Astrocyte of the hippocampus (primary cell): ENCODE measurements at regions not wholly inside any gene's neighbourhood (a gene's known extent, or its start where the extent isn't known, plus 50 kb on each side); places are given as distances from the start of the nearest gene placed in this dataset.

ENCODE experiments used
- DNase-seq: peaks from one replicate; pipeline ENCODE4 v3.0.0; 2011; ENCODE audit warnings: low read depth, low spot score

GRCh38 chr1:113259988-113260387 lies 130.3 kb upstream of the MAGI3 start:
- DNase-seq: no peak

GRCh38 chr1:113265196-113265595 lies 125.1 kb upstream of the MAGI3 start:
- no peak for DNase-seq

- no peak for DNase-seq
Measured at GRCh38 chr1:113266788-113267187, 123.5 kb upstream of the MAGI3 start.

DNA sequence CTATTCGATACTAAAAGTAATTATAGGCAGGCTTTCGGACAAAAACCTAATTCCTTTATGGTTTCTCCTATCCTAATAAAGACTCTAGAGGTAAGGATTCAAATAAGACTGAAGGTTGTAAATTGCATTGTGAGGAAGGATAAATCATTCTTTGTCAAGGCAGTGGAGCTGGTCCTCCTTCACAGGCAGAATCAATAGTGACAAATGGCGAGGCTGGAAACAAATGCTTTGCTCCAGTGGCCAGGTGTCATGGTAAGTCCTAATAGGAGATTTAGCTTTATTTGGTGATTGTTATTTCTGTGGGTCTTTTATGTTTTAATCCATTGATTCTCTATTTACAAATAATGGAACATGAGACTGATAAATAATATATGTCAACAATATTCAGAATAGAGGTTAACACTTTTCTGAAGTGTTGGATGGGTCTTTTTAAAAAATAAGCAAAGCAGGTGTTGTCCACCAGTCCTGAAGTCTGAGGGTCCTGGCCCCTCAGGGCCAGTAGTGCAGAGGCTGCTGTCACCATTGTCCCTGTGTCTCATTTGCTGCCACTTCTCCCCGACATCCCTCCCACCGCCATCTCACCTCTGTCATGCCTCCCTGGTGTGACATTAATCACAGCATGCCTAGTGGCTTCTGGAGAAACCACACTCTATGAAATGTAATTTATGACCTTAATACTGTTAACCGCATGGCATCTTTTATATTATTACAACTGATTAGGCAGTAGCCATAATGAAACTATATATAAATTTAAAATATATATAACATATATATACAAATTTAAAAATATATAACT lies 120.9 kb upstream of the MAGI3 start:
- DNase-seq: no peak

DNA sequence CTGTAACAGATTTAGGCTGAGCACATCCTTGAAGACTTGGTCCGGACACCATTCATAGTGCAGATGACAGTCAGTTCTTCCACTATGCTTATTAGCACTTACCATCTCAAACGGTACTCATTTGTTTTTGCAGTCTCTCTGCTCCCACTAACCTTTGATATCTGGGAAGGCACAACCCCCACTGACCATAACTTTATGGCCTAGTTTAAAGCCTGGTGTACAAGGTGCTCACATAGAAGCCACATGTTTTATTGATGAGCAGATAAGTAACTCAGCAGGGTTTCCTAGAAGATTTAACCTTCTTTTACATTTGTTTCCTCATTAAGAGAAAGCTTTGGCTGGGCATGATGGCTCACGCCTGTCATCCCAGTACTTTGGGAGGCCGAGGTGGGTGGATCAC lies 119.3 kb upstream of the MAGI3 start:
- no peak for DNase-seq

- DNase-seq: no peak
Measured at GRCh38 chr1:113275083-113275482, 115.2 kb upstream of the MAGI3 start.

GRCh38 chr1:113275691-113276090 lies 114.6 kb upstream of the MAGI3 start:
- DNase-seq: no peak

GRCh38 chr1:113276507-113276906 lies 113.8 kb upstream of the MAGI3 start:
- no peak for DNase-seq

DNA sequence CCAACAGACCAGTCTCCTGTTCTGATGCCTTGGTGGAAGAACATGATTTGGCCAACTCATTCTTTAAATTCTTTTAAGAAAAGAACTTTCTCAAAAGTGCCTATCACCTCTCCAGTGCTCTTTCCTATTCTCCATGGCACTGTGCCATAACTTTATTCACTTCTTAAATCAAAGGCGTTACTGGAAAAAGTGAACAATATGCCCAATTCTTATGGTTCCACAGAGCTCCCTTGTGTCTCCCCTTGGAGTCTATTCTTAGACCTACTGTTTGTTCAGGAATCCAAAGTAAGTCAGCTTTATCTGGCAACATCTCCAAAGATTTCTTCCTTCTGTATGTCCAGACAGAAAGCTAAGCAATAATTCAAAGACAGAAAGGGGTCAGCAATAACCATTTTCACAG lies 111.9 kb upstream of the MAGI3 start:
- no peak for DNase-seq

- no peak for DNase-seq
Measured at GRCh38 chr1:113278777-113279176, 111.5 kb upstream of the MAGI3 start.

- DNase-seq: no peak
Measured at GRCh38 chr1:113279776-113280391, 110.4 kb upstream of the MAGI3 start.

GRCh38 chr1:113280581-113280980 lies 109.7 kb upstream of the MAGI3 start:
- no peak for DNase-seq

GRCh38 chr1:113281550-113281949 lies 108.8 kb upstream of the MAGI3 start:
- no peak for DNase-seq

DNA sequence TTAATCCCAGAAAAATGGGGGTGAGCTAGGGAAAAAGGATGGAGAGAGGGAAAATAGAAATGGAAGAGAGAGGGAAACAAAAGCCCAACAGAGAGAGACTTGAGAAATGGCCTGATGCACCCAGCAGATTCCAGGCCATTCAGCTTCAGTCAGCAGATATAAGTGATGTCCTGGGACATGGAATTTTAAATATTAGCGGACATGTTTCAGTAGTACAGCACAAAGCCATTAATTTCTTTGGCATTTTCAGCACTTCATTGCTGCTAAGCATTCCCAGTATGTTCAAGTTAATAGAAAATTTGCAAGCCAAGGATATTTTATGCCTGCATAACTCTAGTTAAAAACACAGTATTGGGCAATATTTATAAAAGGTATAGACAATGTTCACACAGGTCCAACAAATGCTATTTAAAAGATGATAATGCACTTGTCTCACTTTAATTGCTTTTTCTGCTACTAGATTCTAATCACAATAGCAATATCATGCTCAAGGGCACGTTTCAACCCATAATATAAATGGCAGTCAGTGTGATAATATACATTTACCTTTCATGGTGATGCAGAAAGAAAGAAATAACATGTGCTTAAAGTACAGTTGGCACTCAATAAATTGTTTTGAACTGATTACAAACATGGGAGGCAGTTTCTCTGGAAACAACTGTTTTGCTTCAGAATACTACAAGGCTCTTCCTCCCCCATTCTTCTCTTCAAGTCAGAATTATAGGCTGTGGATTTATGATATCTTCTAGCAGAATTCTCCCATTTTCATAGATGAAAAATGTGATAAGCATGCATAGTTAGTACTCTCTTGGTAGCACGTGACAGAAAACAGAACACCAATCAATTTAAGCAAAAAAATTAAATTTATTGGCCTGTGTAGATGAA lies 108.1 kb upstream of the MAGI3 start:
- DNase-seq: no peak

- no peak for DNase-seq
Measured at GRCh38 chr1:113282893-113283285, 107.4 kb upstream of the MAGI3 start.

- peak; percentile 59 for DNase-seq
Measured at GRCh38 chr1:113283914-113284313, 106.4 kb upstream of the MAGI3 start.

DNA sequence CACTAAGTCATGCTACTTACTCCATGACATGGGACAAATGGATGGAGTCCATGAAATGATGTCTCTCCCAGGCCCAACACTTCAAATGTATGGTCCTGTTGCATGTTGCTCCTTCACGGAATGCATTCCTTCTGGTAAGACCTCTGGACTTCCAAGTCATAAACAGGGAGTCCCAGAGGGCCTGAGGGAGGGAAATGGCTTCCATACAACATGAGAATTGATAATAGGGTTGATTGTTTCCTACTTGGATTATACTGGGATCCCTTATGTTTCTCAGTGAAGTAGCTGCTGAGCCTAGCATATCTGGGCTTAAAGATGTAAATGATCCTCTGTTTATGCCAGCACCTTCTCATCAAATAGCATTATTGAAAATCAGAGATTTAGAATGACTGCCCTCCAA lies 104.2 kb upstream of the MAGI3 start:
- no peak for DNase-seq

DNA sequence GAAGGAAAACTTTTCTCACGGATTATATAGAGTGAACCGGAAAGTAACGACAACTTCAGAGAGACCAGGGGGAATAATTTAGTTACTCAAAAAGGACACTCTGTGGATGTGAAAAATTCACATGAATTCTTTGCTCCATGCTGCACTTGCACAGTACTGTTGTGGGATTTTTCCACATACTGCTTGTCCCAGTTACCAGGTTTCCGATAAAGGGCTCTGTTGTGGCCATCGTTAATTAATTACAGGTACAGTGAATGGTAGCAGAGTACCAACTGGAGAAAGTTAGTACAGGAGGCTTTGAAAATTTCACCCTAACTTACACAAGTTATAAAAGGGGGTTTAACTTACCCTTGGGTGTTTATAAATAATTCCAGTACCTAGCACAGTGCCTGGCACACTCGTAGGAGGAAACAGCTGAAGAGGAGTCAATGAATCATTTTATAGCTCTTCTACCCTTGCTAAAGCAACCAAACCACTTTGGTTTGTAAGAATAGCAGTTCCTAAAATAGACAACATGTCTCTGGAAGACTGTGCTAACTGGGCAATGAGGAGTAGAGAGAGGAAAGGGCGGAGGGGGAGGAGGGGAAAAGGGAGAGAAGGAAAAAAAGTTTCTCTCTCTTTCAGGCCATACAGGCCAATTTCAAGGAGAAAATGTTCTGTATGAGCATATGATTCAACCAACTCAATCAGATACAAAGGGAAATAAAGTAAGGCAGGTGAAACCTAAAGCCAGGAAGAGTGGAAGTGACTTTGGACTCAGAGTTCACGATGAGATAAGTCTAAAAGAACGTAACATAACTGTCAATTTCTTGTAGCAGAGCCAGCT lies 98.3 kb upstream of the MAGI3 start:
- no peak for DNase-seq

DNA sequence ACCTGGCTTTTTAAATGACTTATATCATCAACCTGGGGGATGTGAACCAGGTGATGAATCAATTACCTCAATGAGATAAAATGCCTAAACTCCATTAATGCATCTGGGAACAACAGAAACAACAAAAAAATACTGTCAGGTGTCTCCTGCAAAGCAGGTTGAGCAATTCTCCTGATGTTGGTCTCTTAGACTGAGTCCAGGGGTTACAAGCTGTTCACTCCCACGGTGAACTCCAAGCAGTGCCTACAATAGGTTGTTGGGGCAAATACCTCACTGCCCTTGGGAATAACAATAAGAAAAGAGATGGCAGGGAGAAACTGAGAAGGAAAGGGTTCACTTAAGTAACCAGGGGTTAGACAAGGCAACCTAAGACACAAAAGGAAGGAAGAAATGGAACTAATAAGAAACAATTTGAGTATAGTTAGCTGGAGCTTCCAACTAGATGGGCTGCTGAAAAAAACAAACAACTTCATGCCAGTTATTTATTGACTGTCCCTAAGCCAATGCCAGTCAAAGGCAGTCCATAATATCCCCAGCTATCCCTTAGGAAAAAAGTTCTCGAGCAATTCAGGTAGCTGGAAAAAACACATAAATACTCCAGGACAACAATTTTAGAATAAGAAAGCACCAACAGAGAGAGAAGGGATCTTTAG lies 97.6 kb upstream of the MAGI3 start:
- DNase-seq: no peak

GRCh38 chr1:113293256-113293626 lies 97.1 kb upstream of the MAGI3 start:
- no peak for DNase-seq

GRCh38 chr1:113297749-113298148 lies 92.6 kb upstream of the MAGI3 start:
- no peak for DNase-seq
